Panc1 (cell line): ENCODE measurements at regions not wholly inside any gene's neighbourhood (a gene's known extent, or its start where the extent isn't known, plus 50 kb on each side); places are given as distances from the start of the nearest gene placed in this dataset.

Experiments
- POLR2AphosphoS5 ChIP-seq: IDR thresholded peaks from 2 replicates; pipeline ENCODE4 v1.6.1; 2012; ENCODE audit warnings: mild to moderate bottlenecking, low read depth, low read length, moderate library complexity
- TF ChIP-seq, protein P1 (sequence below): fragments of 450-650 bp; IDR thresholded peaks from 2 replicates; pipeline ENCODE4 v1.5.1; 2017; ENCODE audit warnings: mild to moderate bottlenecking
- TF ChIP-seq, protein P2 (sequence below), 2 experiments: IDR thresholded peaks; 2 replicates each; pipeline ENCODE4 v1.6.1; 2011 to 2012; ENCODE audit warnings: low read depth in 2 of 2, control low read depth in 1 of 2, low read length in 1 of 2, mild to moderate bottlenecking in 1 of 2, moderate library complexity in 1 of 2; ENCODE audit not compliant: insufficient read depth in 1 of 2

DNA sequence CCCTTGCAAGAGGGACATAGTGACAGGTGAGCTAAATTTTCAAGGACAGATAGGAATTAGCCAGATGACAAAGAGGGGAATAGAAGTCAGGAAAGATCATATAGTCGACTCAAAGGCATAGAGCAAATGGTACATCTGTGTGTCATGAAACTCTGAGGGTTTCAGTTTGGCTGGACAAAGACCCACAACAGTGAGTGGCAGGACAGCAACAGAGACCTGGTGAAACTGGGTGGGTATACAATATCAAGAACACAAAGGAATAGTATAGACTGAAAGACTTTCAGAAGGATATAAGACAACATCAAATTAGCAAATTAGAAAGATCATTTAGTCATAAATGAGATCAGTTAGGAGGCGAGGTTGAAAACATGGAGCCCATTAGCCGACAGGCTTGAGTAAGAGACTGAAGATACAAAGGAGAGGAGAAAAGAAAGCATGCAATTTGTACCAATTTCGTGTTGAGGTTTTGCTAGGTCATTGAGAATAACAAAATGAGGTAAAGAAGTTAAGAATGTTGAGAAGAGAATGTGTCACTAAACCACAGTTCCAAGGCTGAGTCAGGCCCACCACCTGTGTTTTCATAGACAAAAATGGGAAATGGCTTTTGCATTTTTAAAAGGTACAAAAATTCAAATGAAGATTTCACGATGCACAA lies 213.8 kb downstream of the HHIPL2 start:
- TF ChIP-seq, protein P1, sequence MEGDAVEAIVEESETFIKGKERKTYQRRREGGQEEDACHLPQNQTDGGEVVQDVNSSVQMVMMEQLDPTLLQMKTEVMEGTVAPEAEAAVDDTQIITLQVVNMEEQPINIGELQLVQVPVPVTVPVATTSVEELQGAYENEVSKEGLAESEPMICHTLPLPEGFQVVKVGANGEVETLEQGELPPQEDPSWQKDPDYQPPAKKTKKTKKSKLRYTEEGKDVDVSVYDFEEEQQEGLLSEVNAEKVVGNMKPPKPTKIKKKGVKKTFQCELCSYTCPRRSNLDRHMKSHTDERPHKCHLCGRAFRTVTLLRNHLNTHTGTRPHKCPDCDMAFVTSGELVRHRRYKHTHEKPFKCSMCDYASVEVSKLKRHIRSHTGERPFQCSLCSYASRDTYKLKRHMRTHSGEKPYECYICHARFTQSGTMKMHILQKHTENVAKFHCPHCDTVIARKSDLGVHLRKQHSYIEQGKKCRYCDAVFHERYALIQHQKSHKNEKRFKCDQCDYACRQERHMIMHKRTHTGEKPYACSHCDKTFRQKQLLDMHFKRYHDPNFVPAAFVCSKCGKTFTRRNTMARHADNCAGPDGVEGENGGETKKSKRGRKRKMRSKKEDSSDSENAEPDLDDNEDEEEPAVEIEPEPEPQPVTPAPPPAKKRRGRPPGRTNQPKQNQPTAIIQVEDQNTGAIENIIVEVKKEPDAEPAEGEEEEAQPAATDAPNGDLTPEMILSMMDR, result no peak
- no peak for TF ChIP-seq POLR2AphosphoS5
- TF ChIP-seq, protein P2, sequence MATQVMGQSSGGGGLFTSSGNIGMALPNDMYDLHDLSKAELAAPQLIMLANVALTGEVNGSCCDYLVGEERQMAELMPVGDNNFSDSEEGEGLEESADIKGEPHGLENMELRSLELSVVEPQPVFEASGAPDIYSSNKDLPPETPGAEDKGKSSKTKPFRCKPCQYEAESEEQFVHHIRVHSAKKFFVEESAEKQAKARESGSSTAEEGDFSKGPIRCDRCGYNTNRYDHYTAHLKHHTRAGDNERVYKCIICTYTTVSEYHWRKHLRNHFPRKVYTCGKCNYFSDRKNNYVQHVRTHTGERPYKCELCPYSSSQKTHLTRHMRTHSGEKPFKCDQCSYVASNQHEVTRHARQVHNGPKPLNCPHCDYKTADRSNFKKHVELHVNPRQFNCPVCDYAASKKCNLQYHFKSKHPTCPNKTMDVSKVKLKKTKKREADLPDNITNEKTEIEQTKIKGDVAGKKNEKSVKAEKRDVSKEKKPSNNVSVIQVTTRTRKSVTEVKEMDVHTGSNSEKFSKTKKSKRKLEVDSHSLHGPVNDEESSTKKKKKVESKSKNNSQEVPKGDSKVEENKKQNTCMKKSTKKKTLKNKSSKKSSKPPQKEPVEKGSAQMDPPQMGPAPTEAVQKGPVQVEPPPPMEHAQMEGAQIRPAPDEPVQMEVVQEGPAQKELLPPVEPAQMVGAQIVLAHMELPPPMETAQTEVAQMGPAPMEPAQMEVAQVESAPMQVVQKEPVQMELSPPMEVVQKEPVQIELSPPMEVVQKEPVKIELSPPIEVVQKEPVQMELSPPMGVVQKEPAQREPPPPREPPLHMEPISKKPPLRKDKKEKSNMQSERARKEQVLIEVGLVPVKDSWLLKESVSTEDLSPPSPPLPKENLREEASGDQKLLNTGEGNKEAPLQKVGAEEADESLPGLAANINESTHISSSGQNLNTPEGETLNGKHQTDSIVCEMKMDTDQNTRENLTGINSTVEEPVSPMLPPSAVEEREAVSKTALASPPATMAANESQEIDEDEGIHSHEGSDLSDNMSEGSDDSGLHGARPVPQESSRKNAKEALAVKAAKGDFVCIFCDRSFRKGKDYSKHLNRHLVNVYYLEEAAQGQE (IDR thresholded peaks at IDR 0.05; ENCODE audit: insufficient read depth in 1 of 2, low read depth in 2 of 2, low read length in 1 of 2), result no peak
